GM19395 (cell line): ENCODE measurements at regions not wholly inside any gene's neighbourhood (a gene's known extent, or its start where the extent isn't known, plus 50 kb on each side); places are given as distances from the start of the nearest gene placed in this dataset.
"Not testable (repeated sequence)": the region's sequence is repeated elsewhere in the genome, so short reads cannot be mapped to it uniquely, and the experiment has no call there.

Experiments used
- ATAC-seq: cut with Tn5 transposase; IDR thresholded peaks from one replicate; pipeline ENCODE4 v1.9.1; 2021; ENCODE audit warnings: mild to moderate bottlenecking, moderate library complexity; ENCODE audit not compliant: unreplicated experiment

DNA sequence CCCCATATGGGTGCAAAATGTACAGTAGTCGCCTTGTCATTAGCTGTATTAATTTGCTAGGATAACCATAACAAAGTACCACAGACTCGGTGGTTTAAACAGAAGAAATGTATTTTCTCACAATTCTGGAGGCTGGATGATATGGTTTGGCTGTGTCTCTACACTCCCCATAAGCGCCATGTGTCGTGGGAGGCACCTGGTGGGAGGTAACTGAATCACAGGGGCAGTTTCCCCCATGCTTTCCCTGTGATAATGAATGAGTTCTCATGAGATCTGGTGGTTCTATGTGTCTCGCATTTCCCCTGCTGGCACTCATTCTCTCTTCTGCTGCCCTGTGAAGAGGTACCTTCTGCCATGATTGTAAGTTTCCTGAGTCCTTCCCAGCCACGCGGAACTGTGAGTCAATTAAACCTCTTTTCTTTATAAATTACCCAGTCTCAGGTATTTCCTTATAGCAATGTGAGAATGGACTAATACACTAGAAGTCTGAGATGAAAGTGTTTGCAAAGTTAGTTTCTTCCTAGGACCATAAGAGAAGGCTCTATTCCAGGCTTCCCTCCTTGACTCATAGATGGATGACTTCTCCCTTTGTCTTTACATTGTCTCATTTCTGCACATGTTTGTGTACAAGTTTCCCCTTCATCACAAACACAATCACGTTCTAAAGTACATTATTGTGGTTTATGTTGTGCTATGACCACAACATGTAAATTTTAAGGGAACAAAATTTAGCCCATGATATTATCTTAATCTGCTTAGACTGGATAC, 1442.6 kb downstream of the SUCLG1 start:
- ATAC-seq: no peak

DNA sequence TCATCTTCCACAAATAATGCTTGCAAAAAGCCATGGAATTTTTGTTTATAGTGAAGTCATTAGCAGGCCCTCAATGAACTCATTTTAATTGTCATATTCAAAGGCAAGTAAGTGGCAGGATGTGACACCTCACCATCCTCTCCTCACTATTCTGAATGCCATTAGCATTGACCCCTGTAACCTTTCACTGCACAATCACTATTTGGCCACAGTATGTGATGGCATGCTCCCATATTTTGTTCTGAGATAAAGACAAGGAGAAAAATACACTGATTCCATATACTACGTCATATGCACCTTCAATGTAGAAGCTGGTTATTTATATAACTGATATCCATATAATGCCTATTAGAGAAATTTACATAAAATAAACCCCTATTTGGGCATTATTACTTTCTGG, 1443.2 kb downstream of the SUCLG1 start:
- ATAC-seq: no peak

- no peak for ATAC-seq
Observed at GRCh38 chr2:83015035-83015715, 1443.9 kb downstream of the SUCLG1 start.

DNA sequence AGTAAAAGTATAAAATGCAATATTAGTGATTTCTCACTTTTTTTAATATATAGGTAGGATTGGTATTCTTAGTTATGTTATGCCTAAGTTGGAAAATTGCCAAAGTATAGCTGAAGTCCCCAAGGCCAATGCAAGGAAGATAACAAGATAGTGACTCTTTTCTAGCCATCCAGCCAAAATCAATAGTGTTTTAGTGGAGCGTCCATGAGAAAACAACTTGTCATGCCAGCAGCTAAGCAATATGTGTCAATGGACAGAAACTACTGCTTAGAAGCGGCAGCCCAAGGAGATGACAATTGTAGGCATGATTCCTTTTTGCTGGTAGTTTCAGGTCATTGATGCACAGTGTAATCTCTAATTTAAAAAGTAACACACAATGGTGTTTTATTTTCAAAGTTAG, 1444.6 kb downstream of the SUCLG1 start:
- no peak for ATAC-seq

DNA sequence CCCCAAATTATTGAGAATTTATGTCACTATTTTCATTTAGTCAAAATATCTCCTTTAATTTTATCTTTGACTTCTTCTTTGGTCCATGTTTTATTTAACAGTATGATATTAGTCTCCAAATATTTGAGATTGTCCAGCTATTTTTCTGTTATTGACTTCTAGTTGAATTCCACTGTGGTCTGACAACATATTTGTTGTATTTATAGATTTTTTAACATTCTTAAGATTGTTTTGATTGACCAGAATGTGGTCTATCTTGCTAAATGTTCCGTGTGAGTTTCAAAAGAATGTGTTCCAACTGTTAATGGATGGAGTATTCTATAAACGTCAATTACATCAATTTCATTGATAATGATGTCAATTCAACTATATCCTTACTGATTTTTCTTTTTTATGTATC, 1452.1 kb downstream of the SUCLG1 start:
- no peak for ATAC-seq

DNA sequence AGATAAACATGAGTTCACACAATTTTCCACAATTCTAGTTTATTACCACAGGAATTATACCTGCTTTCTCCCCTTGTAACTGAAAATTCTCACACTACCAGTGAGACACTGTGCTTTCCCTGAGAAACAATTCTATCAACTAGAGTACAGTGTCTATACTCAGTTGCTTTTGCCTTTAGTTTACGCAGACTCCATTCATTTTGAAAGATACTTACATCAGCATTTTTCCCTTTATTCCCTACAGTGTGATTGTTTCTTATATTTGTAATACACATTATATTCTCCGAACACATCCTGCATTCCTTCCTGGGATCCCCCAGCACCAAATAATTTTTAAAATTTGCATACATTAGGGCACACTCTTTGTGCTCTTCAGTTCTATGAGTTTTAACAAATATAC, 1455.5 kb downstream of the SUCLG1 start:
- no peak for ATAC-seq

DNA sequence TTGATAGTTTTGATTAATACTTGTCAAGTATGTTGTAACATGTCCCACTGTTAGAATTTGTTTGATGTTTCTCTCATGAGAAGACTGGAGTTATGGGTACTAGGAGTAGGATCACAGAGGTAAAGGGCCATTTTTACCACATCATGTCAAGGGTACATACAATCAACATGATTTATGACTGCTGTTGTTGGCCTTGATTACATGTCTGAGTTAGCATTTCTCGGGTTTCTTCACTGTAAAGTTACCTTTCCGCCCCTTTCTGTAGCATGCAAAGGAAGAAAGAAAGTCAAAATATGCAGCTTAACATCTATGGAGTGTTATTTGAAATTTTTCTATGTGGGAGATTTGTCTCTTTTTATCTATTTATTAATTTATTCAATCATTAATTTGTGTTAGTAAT, 1456.4 kb downstream of the SUCLG1 start:
- no peak for ATAC-seq

DNA sequence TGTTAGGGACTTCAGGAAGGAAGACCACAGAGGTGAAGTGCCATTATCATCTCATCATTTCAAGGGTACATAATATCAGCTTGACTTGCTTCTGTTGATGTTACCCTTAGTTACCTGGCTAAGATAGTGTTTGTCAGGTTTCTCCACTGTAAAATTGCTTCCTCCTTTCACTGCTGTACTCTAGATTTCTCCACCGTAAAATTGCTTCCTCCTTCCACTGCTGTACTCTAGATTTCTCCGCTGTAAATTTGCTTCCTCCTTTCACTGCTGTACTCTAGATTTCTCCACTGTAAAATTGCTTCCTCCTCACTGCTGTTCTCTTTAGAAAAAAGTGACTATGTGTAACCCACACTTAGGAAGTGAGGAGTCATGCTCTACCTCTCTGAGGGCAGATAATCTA, 1460.3 kb downstream of the SUCLG1 start:
- ATAC-seq: no peak

DNA sequence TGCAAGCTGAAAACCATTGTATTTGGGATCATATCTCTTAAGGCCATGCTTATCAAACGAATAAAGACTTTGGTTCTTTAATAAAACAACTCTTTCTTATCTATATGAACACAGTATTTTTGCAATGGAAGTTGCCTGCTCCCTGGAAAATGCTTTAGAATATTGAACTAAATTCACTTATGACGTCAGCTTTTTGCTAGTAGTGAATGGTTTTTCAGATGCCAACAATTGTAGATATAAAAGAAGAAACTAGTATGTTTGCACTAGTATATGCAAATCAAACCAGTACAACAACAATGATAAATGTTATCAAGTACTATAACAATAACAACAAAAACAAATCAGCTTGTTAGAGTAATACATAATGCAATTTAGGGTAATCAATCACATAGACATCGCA, 1462.9 kb downstream of the SUCLG1 start:
- ATAC-seq: no peak

DNA sequence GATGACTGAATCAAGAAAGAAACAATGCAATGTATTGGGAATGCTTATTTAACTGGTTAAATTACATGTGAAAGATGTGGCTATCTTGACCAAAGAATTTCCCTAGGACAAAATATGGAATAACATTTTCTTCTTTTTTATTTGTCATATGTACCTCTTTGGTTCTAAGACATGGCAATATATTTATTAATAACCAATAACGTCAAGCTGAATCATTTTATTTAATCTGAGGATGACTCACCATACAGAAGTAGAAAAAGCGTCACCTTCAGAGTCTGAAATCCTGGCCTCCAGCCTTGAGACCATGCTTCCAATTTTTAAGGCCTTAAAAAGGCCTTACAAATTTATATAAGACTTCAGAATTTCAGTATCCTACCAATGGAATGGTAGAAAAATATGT, 1464.9 kb downstream of the SUCLG1 start:
- ATAC-seq: no peak

DNA sequence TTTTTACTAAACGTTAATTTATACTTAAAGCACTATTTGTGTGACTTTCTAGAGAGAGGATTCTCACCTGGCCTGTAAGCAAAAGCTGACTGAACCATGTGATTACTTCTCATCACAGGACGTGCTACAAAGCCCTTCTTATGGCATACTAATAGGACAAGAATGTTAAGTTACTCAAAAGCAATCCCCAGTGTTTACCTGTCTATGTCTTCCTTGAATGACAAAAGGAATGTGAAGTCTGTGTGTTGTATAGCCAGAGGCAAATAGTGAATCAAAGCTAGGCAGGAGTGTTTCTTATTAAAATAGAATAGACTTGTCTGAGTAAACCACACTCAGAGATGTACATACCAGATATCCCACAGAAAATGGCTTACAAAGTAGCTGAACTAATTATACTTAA, 1465.5 kb downstream of the SUCLG1 start:
- ATAC-seq: no peak

GRCh38 chr2:82992968-82993367, 1466.1 kb downstream of the SUCLG1 start:
- no peak for ATAC-seq

GRCh38 chr2:82987706-82988105, 1471.4 kb downstream of the SUCLG1 start:
- ATAC-seq: not testable (repeated sequence)

GRCh38 chr2:82986899-82987298, 1472.2 kb downstream of the SUCLG1 start:
- no peak for ATAC-seq

GRCh38 chr2:82985572-82986197, 1473.4 kb downstream of the SUCLG1 start:
- no peak for ATAC-seq

DNA sequence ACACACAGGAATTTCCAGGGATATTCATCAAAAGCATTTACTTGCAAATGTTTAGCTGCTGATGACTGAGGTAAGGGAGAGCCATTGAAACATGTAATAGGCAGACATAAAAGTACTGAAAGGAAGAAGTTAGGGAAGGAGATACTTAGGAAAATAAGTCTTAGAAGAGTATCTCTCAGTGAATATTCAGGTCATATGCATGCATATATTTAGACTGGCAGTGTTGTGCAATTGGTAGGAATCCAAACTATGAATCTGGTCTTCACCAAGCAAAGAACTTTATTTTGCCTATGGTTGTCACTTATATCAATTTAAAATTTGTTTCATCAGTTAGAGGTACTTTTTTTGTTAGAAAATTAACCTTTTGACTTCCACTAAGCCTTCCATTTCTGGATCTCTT, 1490.7 kb downstream of the SUCLG1 start:
- ATAC-seq: no peak

GRCh38 chr2:82964341-82964740, 1494.7 kb downstream of the SUCLG1 start:
- no peak for ATAC-seq

DNA sequence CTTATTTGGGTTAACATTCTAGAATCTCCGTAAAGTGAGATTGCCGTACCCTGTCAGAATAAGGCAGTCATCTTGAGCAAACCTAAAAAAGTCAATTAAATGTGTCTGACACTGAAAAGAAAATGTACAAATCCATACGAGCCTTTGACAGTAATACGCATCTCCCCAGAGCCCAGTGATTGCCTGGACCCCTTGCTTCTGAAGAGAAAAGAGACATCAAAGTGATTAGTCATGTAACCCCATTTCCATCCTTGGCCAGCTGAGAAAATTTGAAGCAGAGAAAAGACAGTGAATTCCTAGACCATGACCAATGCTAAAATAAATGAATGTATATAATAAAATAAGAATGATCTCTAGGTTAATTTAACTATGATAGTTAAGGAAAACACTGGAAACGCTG, 1499.4 kb downstream of the SUCLG1 start:
- no peak for ATAC-seq

DNA sequence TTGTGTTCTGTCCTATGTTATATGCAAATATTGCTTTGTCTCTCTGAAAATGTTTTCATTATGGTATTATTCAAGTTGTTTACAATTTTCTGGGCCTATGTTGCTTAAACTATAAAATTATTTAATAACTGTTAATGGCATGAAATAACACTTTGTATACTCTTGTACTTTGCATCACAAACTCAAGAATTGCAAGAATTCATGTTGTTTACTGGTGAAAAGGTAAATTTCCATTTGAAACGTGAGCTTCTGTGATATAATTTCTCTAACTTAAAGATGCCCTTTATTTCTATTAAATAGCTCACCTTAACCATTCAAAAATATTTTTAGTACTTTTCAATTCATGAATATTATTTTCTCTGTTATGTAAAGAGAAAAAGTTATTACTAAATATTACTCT, 1504.2 kb downstream of the SUCLG1 start:
- no peak for ATAC-seq

- ATAC-seq: no peak
Observed at GRCh38 chr2:82939211-82939610, 1519.9 kb downstream of the SUCLG1 start.

- ATAC-seq: not testable (repeated sequence)
Observed at GRCh38 chr2:82938321-82938845, 1520.7 kb downstream of the SUCLG1 start.

- no peak for ATAC-seq
Observed at GRCh38 chr2:82913566-82913965, 1545.5 kb downstream of the SUCLG1 start.
